GM12878 (cell line): ENCODE measurements at regions not wholly inside any gene's neighbourhood (a gene's known extent, or its start where the extent isn't known, plus 50 kb on each side); places are given as distances from the start of the nearest gene placed in this dataset.

ENCODE experiments used
- ATAC-seq: fragments of 200-7000 bp; cut with Tn5 transposase; 3 replicates; pipeline ENCODE4 v1.9.1; 2020; ENCODE audit warnings: mild to moderate bottlenecking, moderate library complexity
- BruUV-seq: library from RNA; stranded (reverse); fragments of 400-500 nt; replicated peaks from 2 replicates; lab custom pipeline; 2021; lab: Mats Ljungman, UMichigan
- CTCF ChIA-PET: fragments of 300-600 bp; sonication (Branson Sonifier 250); formaldehyde crosslinking; extraction: SDS; loops from one replicate; lab custom pipeline; 2021; ENCODE audit warnings: inconsistent platforms; lab: Yijun Ruan, JAX
- POLR2A ChIA-PET: fragments of 350-600 bp; formaldehyde crosslinking; extraction: SDS; loops from one replicate; lab custom pipeline; 2021; ENCODE audit warnings: inconsistent platforms; lab: Charles Lee
- RAD21 ChIA-PET: fragments of 300-600 bp; sonication (Branson Sonifier 250); formaldehyde crosslinking; loops from one replicate; lab custom pipeline; 2023; ENCODE audit warnings: antibody characterized with exemption; ENCODE audit not compliant: unreplicated experiment; lab: Charles Lee
- SMC1A ChIA-PET: fragments of 300-600 bp; sonication (Branson Sonifier 250); formaldehyde crosslinking; loops from one replicate; lab custom pipeline; 2023; ENCODE audit not compliant: unreplicated experiment, uncharacterized antibody; lab: Charles Lee
- DNase-seq: peaks from one replicate; pipeline ENCODE4 v3.0.0-alpha.2; 2011; ENCODE audit warnings: low read depth, low spot score
- FAIRE-seq: peaks from 3 replicates; lab custom pipeline; 2011; peaks lifted over from hg19 to GRCh38; lab: Jason Lieb, UNC
- H2AFZ ChIP-seq: 2 replicates; pipeline ENCODE4 v1.6.0; 2011; ENCODE audit warnings: low read depth, low read length, control low read depth; ENCODE audit not compliant: control insufficient read depth
- H3K27ac ChIP-seq: 2 replicates; pipeline ENCODE4 v1.5.1; 2011; ENCODE audit warnings: control low read depth; ENCODE audit not compliant: control insufficient read depth, insufficient read depth
- H3K27me3 ChIP-seq, 2 experiments: replicated peaks in 1 of 2; 2 replicates each; pipeline versions ENCODE4 v1.6.0 to v1.6.1; 2011; ENCODE audit warnings: low read length in 1 of 2; ENCODE audit not compliant: control insufficient read depth in 2 of 2, insufficient read depth in 2 of 2
- H3K36me3 ChIP-seq, 2 experiments: 2 replicates each; pipeline ENCODE4 v1.5.1; 2011; ENCODE audit warnings: low read length in 1 of 2; ENCODE audit not compliant: control insufficient read depth in 2 of 2, insufficient read depth in 2 of 2
- H3K4me1 ChIP-seq: 2 replicates; pipeline ENCODE4 v1.6.1; 2011; ENCODE audit warnings: mild to moderate bottlenecking, low read length, moderate library complexity, mixed read lengths; ENCODE audit not compliant: control insufficient read depth, insufficient read depth
- H3K4me2 ChIP-seq: 2 replicates; pipeline ENCODE4 v1.6.0; 2011; ENCODE audit warnings: control low read depth; ENCODE audit not compliant: control insufficient read depth, insufficient read depth
- H3K4me3 ChIP-seq: fragments of 200-600 bp; sonication (generic); 2 replicates; pipeline ENCODE4 v1.5.1; 2016
- H3K79me2 ChIP-seq: 2 replicates; pipeline ENCODE4 v1.6.0; 2011; ENCODE audit warnings: low read length; ENCODE audit not compliant: control insufficient read depth, insufficient read depth
- H3K9ac ChIP-seq: 2 replicates; pipeline ENCODE4 v1.8.0; 2011; ENCODE audit warnings: low read length, control low read depth, mixed read lengths; ENCODE audit not compliant: control insufficient read depth, insufficient read depth
- H3K9me3 ChIP-seq: replicated peaks from 3 replicates; pipeline ENCODE4 v1.5.1; 2011; ENCODE audit warnings: mild to moderate bottlenecking, low read length; ENCODE audit not compliant: control insufficient read depth, insufficient read depth
- H4K20me1 ChIP-seq: 2 replicates; pipeline ENCODE4 v1.6.0; 2011; ENCODE audit not compliant: control insufficient read depth, insufficient read depth
- E2F8 ChIP-seq: fragments of 450-650 bp; IDR thresholded peaks from 2 replicates; pipeline ENCODE4 v1.6.1; 2018; ENCODE audit warnings: mild to moderate bottlenecking, low read depth, moderate library complexity; ENCODE audit not compliant: partially characterized antibody
- RAD21 ChIP-seq: IDR thresholded peaks from 2 replicates; pipeline ENCODE4 v1.6.1; 2011; ENCODE audit warnings: mild to moderate bottlenecking, low read depth, low read length, moderate library complexity; ENCODE audit not compliant: insufficient read depth
- RBBP5 ChIP-seq: fragments of 200-600 bp; sonication (generic); conservative IDR thresholded peaks from 2 replicates; pipeline ENCODE4 v1.6.1; 2016
- SP1 ChIP-seq: IDR thresholded peaks from one replicate; pipeline ENCODE4 v1.6.1; 2011; ENCODE audit warnings: low read depth, low read length
- TCF12 ChIP-seq: IDR thresholded peaks from 2 replicates; pipeline ENCODE4 v1.6.1; 2011; ENCODE audit warnings: low read depth, mild to moderate bottlenecking, low read length
- TCF3 ChIP-seq: IDR thresholded peaks from 2 replicates; pipeline ENCODE4 v1.6.1; 2012; ENCODE audit warnings: low read depth, mild to moderate bottlenecking, low read length, borderline replicate concordance; ENCODE audit not compliant: insufficient read depth
- WRNIP1 ChIP-seq: IDR thresholded peaks from 2 replicates; pipeline ENCODE4 v1.6.1; 2011; ENCODE audit warnings: low read depth, low read length, improper control_type of control experiment, borderline replicate concordance
- WGBS: methylation state at CpG from one replicate; pipeline ENCODE4 v1.1.6; 2016; ENCODE audit warnings: low lambda C conversion rate; ENCODE audit not compliant: insufficient replicate concordance, insufficient coverage; ENCODE audit errors: missing lambda C conversion rate; 5-methylcytosine and 5-hydroxymethylcytosine counted together
- in situ Hi-C: fragments of 300-500 bp; cut with MboI; formaldehyde crosslinking; loops from 9 replicates; pipeline ENCODE4 v1.14.3; 2018; ENCODE audit warnings: mixed read lengths
- intact Hi-C: fragments of 100-400 bp; cut with micrococcal nuclease; formaldehyde crosslinking; loops from one replicate; pipeline ENCODE4 v1.14.2; 2022; ENCODE audit not compliant: unreplicated experiment
- TF ChIP-seq, protein P1 (sequence below): fragments of 450-650 bp; IDR thresholded peaks from 2 replicates; pipeline ENCODE4 v1.6.1; 2017; ENCODE audit warnings: borderline replicate concordance

GRCh38 chr3:159007331-159007730 lies 205.5 kb downstream of the MFSD1 start:
- FAIRE-seq, result no peak

More at GRCh38 chr3:159007331-159007730, 205.5 kb downstream of the MFSD1 start:
- ChIA-PET CTCF (no interaction called here), SMC1A (no interaction called here), RAD21 (no interaction called here), POLR2A (no interaction called here)
- no peaks in the 10 kb centered on the region for H3K79me2 ChIP-seq
- no TSS peak for BruUV-seq
- H3K36me3 ChIP-seq, result no peaks in the 10 kb centered on the region
- no peak overlapping the region for H3K4me3 ChIP-seq
- H3K4me2 ChIP-seq, result no peak overlapping the region
- ATAC-seq, result no peak
- WGBS, result 0% methylated on average over 1 of the region's 1 CpG
- TF ChIP-seq TCF3 (no peak), TCF12 (no peak), SP1 (no peak), RBBP5 (no peak), E2F8 (no peak), WRNIP1 (no peak), RAD21 (no peak)
- TF ChIP-seq, protein P1, sequence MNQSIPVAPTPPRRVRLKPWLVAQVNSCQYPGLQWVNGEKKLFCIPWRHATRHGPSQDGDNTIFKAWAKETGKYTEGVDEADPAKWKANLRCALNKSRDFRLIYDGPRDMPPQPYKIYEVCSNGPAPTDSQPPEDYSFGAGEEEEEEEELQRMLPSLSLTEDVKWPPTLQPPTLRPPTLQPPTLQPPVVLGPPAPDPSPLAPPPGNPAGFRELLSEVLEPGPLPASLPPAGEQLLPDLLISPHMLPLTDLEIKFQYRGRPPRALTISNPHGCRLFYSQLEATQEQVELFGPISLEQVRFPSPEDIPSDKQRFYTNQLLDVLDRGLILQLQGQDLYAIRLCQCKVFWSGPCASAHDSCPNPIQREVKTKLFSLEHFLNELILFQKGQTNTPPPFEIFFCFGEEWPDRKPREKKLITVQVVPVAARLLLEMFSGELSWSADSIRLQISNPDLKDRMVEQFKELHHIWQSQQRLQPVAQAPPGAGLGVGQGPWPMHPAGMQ, result no peak
- H3K27ac ChIP-seq, result no peak overlapping the region
- intact Hi-C loops, result no loop called here
- no peak overlapping the region for H3K9ac ChIP-seq
- no peaks in the 10 kb centered on the region for H3K9me3 ChIP-seq
- H3K4me1 ChIP-seq, result no peaks in the 10 kb centered on the region
- H3K27me3 ChIP-seq, result no peaks in the 10 kb centered on the region
- in situ Hi-C loops, result no loop called here
- no peak for DNase-seq
- no peak overlapping the region for H2AFZ ChIP-seq
- H4K20me1 ChIP-seq, result no peaks in the 10 kb centered on the region
